Activated CD4-positive, alpha-beta T cell treated with anti-CD3 and anti-CD28 coated beads, Interleukin-2, Interleukin-4, amounts not matched to agents 100 ng/mL and 50 ng/mL, durations not matched to agents 16 hours and 8 hours (primary cell): ENCODE measurements at regions not wholly inside any gene's neighbourhood (a gene's known extent, or its start where the extent isn't known, plus 50 kb on each side); places are given as distances from the start of the nearest gene placed in this dataset.

Experiments used
- DNase-seq: peaks from one replicate; pipeline ENCODE4 v3.0.0-alpha.2; 2020; ENCODE audit warnings: low spot score

DNA sequence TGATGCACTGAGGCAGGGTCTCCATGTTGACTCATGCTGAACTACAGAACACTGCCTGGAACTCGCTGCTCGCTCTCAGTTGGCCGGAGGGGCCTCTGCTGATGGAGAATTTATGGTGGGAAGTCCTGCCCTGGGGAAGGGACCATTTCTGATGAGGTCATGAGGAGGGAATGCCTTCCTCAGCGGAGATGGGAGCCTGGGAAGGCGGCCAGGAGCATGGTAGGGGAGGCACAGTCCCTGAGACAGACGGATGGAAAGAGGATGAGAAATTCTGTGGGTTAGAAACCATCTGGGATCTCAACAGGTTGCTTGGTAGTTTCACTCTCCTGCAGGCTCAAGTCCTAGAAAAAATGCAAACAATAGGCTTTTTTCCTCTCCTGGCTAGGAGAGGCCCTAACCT, 56.8 kb upstream of the TPM1 start:
- DNase-seq, result no peak

DNA sequence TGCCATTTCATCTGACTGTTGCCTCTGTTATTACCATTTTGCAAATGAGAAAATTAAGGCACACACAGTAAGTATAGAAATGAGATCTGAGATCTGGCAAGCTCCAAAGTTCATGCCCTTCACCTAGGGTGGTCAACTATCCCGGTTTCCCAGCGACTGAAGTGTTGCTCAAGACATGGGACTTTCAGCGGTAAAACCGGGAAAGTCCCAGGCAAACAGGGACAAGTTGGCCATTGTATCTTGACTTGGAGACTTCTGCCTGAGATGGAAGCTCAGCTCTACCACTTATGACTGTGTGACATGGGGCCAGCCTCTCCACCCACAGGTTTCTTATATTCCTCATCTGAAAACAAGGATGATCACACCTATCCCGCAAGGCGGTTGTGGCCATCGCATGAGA, 55.6 kb upstream of the TPM1 start:
- no peak for DNase-seq

DNA sequence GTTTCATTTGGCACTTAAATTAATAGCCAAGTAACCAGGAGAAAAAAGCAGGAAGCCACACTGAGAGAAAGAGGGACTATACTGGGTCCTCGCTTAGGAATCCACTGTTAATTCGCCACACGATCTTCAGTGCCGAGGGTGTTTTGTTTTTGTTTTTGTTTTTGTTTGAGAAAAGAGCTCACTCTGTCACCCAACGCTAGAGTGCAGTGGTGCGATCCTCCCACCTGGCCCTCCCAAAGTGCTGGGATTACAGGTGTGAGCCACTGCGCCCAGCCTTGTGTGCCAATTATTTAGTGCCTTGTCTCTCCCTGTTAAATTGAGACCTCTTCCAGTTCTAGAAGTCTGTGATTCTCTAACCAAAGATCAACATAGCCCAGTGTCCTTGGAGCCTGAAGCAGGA, 53.8 kb upstream of the TPM1 start:
- DNase-seq, result no peak

DNA sequence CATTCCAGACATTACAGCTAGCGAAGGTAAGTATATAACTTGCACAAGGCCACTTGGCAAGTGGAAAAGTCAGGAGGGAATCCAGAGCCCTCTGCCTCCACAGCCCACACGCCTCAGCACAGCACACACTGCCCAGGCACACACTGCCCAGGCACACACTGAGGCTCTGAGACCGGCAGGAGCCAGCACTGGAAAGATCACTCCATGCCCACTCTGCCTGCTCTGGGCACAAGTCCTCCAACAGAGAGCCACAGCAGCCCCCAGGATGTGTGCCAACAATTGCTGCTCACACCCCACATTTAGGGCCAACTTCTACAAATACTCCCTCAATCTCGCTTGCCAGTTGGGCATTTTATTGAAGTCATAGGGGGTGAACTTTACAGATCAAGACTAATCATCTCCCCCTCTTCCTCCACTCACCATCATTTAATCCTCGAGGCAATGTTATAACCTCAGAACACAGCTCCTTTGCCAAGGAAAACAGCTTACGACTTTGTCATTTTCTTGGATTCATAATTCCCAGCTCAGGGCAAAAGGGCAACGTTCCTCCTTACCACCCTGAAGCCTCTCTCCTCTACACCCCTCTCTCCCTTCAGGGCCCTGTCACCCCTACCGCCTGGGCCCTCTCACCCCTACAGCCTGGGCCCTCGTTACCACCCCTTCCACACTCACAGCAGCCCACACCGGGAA, 53.0 kb upstream of the TPM1 start:
- DNase-seq, result no peak

DNA sequence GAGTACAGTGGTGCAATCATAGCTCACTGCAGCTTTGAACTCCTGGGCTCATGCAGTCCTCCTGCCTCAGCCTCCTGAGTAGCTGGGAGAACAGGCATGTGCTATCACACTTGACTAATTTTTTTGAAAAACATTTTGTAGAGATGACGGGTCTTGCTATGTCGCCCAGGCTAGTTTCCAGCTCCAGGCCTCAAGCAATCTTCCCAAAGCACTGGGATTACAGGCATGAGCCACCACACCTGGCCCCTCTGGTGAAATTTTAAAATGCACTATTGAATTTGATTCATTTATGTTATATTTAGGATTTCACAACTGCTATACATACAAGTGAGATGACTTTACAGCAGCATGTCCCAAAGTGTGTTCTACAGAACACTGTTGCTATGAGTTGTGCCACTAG, 50.8 kb upstream of the TPM1 start:
- no peak for DNase-seq

DNA sequence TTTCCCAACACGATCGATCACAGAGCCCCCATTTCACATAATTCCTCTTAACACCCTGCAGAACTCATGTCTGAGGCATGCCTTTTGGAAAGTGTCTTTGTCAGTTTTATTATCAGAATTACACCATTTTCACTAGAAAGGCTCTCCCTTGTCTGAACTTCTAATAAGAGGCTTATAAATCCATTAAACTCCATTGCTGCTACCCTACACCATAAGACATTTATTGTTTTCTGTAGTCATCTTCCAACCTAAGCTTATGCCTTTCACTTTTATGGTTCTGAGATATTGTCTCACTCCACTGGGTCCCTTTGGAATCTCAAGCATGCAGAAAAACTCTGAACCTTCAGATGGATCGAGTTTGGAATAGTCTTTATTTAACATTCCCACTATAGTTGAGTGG, 50.2 kb upstream of the TPM1 start:
- DNase-seq, result no peak
